Liver (tissue), 3 donors: ENCODE measurements at regions not wholly inside any gene's neighbourhood (a gene's known extent, or its start where the extent isn't known, plus 50 kb on each side); places are given as distances from the start of the nearest gene placed in this dataset.

ENCODE experiments used
- FOXA2 ChIP-seq: IDR thresholded peaks from 2 replicates; pipeline ENCODE4 v1.6.1; 2016; ENCODE audit warnings: antibody characterized with exemption
- GABPA ChIP-seq, 2 donors: IDR thresholded peaks in 1 of 2; conservative IDR thresholded peaks in 1 of 2; 2 replicates each; pipeline ENCODE4 v1.6.1; 2016; ENCODE audit warnings: antibody characterized with exemption in 2 of 2, mild to moderate bottlenecking in 1 of 2, moderate library complexity in 1 of 2
- HNF4A ChIP-seq, 2 donors: conservative IDR thresholded peaks; 2 replicates each; pipeline ENCODE4 v1.6.1; 2016; ENCODE audit warnings: antibody characterized with exemption in 2 of 2, mild to moderate bottlenecking in 2 of 2
- HNF4G ChIP-seq: IDR thresholded peaks from 2 replicates; pipeline ENCODE4 v1.6.1; 2016; ENCODE audit warnings: antibody characterized with exemption
- JUND ChIP-seq, 2 donors: IDR thresholded peaks; 2 replicates each; pipeline ENCODE4 v1.6.1; 2016; ENCODE audit warnings: antibody characterized with exemption in 2 of 2
- MAX ChIP-seq: IDR thresholded peaks from 2 replicates; pipeline ENCODE4 v1.6.1; 2016; ENCODE audit warnings: antibody characterized with exemption
- RAD21 ChIP-seq, 2 donors: IDR thresholded peaks; 2 replicates each; pipeline ENCODE4 v1.6.1; 2016; ENCODE audit warnings: antibody characterized with exemption in 2 of 2, mild to moderate bottlenecking in 2 of 2
- REST ChIP-seq: IDR thresholded peaks from 2 replicates; pipeline ENCODE4 v1.6.1; 2016; ENCODE audit warnings: antibody characterized with exemption, mild to moderate bottlenecking
- RXRA ChIP-seq, 2 donors: IDR thresholded peaks; 2 replicates each; pipeline ENCODE4 v1.6.1; 2017 to 2018; ENCODE audit warnings: antibody characterized with exemption in 2 of 2, mild to moderate bottlenecking in 1 of 2
- TAF1 ChIP-seq: conservative IDR thresholded peaks from 2 replicates; pipeline ENCODE4 v1.6.1; 2016; ENCODE audit warnings: antibody characterized with exemption, mild to moderate bottlenecking
- YY1 ChIP-seq: IDR thresholded peaks from 2 replicates; pipeline ENCODE4 v1.6.1; 2016; ENCODE audit warnings: antibody characterized with exemption, mild to moderate bottlenecking
- TF ChIP-seq, protein P1 (sequence below): fragments of 150-350 bp; IDR thresholded peaks from 2 replicates; pipeline ENCODE4 v1.5.1; 2017; ENCODE audit warnings: improper control_type of control experiment, low read depth, low read length; ENCODE audit not compliant: missing input control
- TF ChIP-seq, protein P2 (sequence below): IDR thresholded peaks from 2 replicates; pipeline ENCODE4 v1.6.1; 2016; ENCODE audit warnings: antibody characterized with exemption
- TF ChIP-seq, protein P3 (sequence below): IDR thresholded peaks from 2 replicates; pipeline ENCODE4 v1.6.1; 2016; ENCODE audit warnings: antibody characterized with exemption
- donor health status: healthy.
- donor health status: healthy.

DNA sequence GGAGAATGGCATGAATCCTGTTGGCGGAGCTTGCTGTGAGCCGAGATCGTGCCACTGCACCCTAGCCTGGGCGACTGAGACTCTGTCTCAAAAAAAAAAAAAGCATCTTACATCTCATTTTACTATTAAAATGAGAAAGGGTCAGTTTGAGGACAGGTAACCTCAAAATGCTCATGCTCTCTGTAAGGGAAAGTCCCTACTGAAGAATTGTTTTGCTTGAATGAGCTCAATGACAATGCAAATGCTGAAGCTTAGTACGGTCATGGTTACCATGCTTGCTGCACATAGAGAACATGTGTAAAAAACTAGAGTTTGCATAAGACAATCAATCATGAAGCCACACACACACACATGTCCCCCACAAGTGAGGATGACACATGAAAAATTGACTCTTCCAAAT is 541.8 kb upstream of the AMELY start:
- TF ChIP-seq REST: no peak
- no peak for TF ChIP-seq TAF1
- TF ChIP-seq, protein P1, sequence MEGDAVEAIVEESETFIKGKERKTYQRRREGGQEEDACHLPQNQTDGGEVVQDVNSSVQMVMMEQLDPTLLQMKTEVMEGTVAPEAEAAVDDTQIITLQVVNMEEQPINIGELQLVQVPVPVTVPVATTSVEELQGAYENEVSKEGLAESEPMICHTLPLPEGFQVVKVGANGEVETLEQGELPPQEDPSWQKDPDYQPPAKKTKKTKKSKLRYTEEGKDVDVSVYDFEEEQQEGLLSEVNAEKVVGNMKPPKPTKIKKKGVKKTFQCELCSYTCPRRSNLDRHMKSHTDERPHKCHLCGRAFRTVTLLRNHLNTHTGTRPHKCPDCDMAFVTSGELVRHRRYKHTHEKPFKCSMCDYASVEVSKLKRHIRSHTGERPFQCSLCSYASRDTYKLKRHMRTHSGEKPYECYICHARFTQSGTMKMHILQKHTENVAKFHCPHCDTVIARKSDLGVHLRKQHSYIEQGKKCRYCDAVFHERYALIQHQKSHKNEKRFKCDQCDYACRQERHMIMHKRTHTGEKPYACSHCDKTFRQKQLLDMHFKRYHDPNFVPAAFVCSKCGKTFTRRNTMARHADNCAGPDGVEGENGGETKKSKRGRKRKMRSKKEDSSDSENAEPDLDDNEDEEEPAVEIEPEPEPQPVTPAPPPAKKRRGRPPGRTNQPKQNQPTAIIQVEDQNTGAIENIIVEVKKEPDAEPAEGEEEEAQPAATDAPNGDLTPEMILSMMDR: no peak
- no peak for TF ChIP-seq FOXA2
- TF ChIP-seq RAD21 (IDR thresholded peaks at IDR 0.05): no peak
- TF ChIP-seq YY1: no peak
- TF ChIP-seq HNF4G: no peak
- TF ChIP-seq, protein P2, sequence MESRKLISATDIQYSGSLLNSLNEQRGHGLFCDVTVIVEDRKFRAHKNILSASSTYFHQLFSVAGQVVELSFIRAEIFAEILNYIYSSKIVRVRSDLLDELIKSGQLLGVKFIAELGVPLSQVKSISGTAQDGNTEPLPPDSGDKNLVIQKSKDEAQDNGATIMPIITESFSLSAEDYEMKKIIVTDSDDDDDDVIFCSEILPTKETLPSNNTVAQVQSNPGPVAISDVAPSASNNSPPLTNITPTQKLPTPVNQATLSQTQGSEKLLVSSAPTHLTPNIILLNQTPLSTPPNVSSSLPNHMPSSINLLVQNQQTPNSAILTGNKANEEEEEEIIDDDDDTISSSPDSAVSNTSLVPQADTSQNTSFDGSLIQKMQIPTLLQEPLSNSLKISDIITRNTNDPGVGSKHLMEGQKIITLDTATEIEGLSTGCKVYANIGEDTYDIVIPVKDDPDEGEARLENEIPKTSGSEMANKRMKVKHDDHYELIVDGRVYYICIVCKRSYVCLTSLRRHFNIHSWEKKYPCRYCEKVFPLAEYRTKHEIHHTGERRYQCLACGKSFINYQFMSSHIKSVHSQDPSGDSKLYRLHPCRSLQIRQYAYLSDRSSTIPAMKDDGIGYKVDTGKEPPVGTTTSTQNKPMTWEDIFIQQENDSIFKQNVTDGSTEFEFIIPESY: no peak
- no peak for TF ChIP-seq JUND (IDR thresholded peaks at IDR 0.05)
- no peak for TF ChIP-seq RXRA (IDR thresholded peaks at IDR 0.05)
- no peak for TF ChIP-seq MAX
- TF ChIP-seq, protein P3, sequence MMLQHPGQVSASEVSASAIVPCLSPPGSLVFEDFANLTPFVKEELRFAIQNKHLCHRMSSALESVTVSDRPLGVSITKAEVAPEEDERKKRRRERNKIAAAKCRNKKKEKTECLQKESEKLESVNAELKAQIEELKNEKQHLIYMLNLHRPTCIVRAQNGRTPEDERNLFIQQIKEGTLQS: no peak
- no peak for TF ChIP-seq HNF4A (conservative IDR thresholded peaks at IDR 0.05)
- no peak for TF ChIP-seq GABPA (IDR thresholded peaks at IDR 0.05 in 1 of 2, conservative IDR thresholded peaks at IDR 0.05 in 1 of 2)
